ENCODE measurements at regions not wholly inside any gene's neighbourhood (a gene's known extent, or its start where the extent isn't known, plus 50 kb on each side); places are given as distances from the start of the nearest gene placed in this dataset.

DNA sequence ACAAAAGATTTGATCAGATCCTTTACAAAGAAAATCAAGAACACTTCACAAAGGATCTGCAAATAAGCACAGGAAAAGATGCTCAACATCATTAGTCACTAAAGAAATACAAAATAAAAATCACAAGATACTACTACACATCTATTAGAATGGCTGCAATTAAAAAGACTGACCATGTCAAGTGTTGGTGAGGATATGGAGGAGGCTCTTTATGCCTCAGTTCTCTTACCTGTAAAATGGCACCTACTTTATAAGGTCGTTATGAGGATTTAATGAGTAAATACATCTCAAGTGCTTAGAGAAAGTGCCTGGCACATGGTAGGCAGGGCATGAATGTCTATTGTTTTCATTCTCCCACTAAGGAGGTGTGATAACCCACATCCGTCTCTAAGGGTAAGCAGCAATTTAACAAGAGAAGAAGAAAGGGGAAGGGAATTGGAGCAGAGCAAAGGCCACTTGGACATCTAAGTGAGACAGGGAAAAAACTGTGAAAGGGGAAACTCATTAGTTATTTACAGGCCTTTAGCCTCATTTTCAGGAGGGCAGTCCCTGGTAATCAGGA lies 157.5 kb upstream of the NFE2L3 start:
- H3K9ac ChIP-seq (ENCODE audit: low read depth, low read length), result no peak overlapping the region
- H3K4me3 ChIP-seq (ENCODE audit: low read depth in 1 of 2, low read length in 2 of 2), result no peak overlapping the region
- DNase-seq (no peak), ATAC-seq (ENCODE audit: insufficient read depth, low read depth) (no peak)
- H4K20me1 ChIP-seq (ENCODE audit: insufficient read depth, low read length), result no peaks in the 10 kb centered on the region
- TF ChIP-seq, protein P1, sequence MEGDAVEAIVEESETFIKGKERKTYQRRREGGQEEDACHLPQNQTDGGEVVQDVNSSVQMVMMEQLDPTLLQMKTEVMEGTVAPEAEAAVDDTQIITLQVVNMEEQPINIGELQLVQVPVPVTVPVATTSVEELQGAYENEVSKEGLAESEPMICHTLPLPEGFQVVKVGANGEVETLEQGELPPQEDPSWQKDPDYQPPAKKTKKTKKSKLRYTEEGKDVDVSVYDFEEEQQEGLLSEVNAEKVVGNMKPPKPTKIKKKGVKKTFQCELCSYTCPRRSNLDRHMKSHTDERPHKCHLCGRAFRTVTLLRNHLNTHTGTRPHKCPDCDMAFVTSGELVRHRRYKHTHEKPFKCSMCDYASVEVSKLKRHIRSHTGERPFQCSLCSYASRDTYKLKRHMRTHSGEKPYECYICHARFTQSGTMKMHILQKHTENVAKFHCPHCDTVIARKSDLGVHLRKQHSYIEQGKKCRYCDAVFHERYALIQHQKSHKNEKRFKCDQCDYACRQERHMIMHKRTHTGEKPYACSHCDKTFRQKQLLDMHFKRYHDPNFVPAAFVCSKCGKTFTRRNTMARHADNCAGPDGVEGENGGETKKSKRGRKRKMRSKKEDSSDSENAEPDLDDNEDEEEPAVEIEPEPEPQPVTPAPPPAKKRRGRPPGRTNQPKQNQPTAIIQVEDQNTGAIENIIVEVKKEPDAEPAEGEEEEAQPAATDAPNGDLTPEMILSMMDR (IDR thresholded peaks at IDR 0.05; ENCODE audit: borderline replicate concordance, extremely low read depth, low read length, poor library complexity, severe bottlenecking), result no peak
- no peak for TF ChIP-seq EZH2 (IDR thresholded peaks at IDR 0.05; ENCODE audit: borderline replicate concordance, low read depth, low read length, severe bottlenecking)
- H2AFZ ChIP-seq (ENCODE audit: low read depth, low read length), result no peak overlapping the region
- no peak overlapping the region for H3K27ac ChIP-seq (ENCODE audit: low read length)
- no peaks in the 10 kb centered on the region for H3K36me3 ChIP-seq (ENCODE audit: insufficient read depth, low read length)
- no peaks in the 10 kb centered on the region for H3K9me3 ChIP-seq (ENCODE audit: insufficient read depth, low read length, severe bottlenecking)
- H3K27me3 ChIP-seq (ENCODE audit: insufficient read depth, low read length, poor library complexity), result peaks cover 10% of the 10 kb centered on the region
- H3K4me1 ChIP-seq (ENCODE audit: insufficient read depth, low read length), result no peaks in the 10 kb centered on the region
- H3K4me2 ChIP-seq (ENCODE audit: insufficient read depth, low read length), result no peak overlapping the region
- H3K79me2 ChIP-seq (ENCODE audit: insufficient read depth, low read length), result no peaks in the 10 kb centered on the region

DNA sequence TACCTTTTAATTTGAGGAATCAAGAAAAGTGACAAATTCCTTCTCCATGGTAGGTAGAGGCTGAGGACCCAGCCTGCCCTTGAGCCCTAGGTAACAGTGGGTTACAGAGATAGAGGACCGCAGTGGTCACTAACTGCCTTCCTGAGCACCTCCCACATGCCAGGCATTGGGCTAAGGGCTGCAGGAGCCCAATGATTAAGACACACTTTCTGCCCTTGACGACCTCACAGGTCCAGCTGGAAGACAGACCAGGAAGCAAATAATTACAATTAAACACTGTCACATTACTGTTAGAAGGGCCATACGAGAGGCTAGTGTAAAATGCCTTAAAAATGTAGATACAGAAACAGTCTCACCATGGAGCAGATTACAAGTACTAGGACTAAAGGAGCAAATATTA lies 156.8 kb upstream of the NFE2L3 start:
- Histone ChIP-seq H3K27ac (ENCODE audit: low read length) (no peak overlapping the region), H3K4me2 (ENCODE audit: insufficient read depth, low read length) (no peak overlapping the region), H3K79me2 (ENCODE audit: insufficient read depth, low read length) (no peaks in the 10 kb centered on the region), H3K4me3 (ENCODE audit: low read depth in 1 of 2, low read length in 2 of 2) (no peak overlapping the region), H3K9me3 (ENCODE audit: insufficient read depth, low read length, severe bottlenecking) (no peaks in the 10 kb centered on the region), H4K20me1 (ENCODE audit: insufficient read depth, low read length) (no peaks in the 10 kb centered on the region), H3K4me1 (ENCODE audit: insufficient read depth, low read length) (no peaks in the 10 kb centered on the region), H3K27me3 (ENCODE audit: insufficient read depth, low read length, poor library complexity) (peaks cover 8% of the 10 kb centered on the region), H3K36me3 (ENCODE audit: insufficient read depth, low read length) (no peaks in the 10 kb centered on the region), H3K9ac (ENCODE audit: low read depth, low read length) (no peak overlapping the region), H2AFZ (ENCODE audit: low read depth, low read length) (no peak overlapping the region)
- ATAC-seq (ENCODE audit: insufficient read depth, low read depth) (no peak), DNase-seq (no peak)
- TF ChIP-seq, protein P1 (IDR thresholded peaks at IDR 0.05; ENCODE audit: borderline replicate concordance, extremely low read depth, low read length, poor library complexity, severe bottlenecking), result no peak
- TF ChIP-seq EZH2 (IDR thresholded peaks at IDR 0.05; ENCODE audit: borderline replicate concordance, low read depth, low read length, severe bottlenecking), result no peak

DNA sequence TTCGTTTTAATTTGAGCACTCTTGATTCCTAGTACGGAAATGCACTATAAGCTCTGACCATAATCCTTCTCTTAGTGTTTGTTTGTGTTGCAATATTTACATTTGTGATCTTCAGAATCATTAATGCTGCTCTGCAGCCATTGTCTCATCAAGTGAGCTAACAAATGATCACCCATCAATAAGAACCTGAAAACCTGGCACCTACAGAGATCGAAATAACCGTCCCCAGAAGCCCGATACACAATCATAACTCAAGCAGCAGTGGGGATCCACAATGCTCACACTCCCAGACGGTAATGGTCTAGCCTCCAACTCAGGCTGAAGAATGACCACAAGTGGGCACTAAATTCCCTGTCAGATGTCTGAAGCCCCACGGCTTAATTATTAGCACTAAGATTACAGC lies 156.0 kb upstream of the NFE2L3 start:
- Histone ChIP-seq H3K4me3 (ENCODE audit: low read depth in 1 of 2, low read length in 2 of 2) (no peak overlapping the region), H4K20me1 (ENCODE audit: insufficient read depth, low read length) (no peaks in the 10 kb centered on the region), H3K4me1 (ENCODE audit: insufficient read depth, low read length) (no peaks in the 10 kb centered on the region), H2AFZ (ENCODE audit: low read depth, low read length) (no peak overlapping the region), H3K4me2 (ENCODE audit: insufficient read depth, low read length) (no peak overlapping the region), H3K36me3 (ENCODE audit: insufficient read depth, low read length) (no peaks in the 10 kb centered on the region), H3K9me3 (ENCODE audit: insufficient read depth, low read length, severe bottlenecking) (no peaks in the 10 kb centered on the region), H3K9ac (ENCODE audit: low read depth, low read length) (no peak overlapping the region), H3K27ac (ENCODE audit: low read length) (no peak overlapping the region), H3K27me3 (ENCODE audit: insufficient read depth, low read length, poor library complexity) (peaks cover 4% of the 10 kb centered on the region), H3K79me2 (ENCODE audit: insufficient read depth, low read length) (no peaks in the 10 kb centered on the region)
- no peak for TF ChIP-seq EZH2 (IDR thresholded peaks at IDR 0.05; ENCODE audit: borderline replicate concordance, low read depth, low read length, severe bottlenecking)
- TF ChIP-seq, protein P1 (IDR thresholded peaks at IDR 0.05; ENCODE audit: borderline replicate concordance, extremely low read depth, low read length, poor library complexity, severe bottlenecking), result no peak
- ATAC-seq (ENCODE audit: insufficient read depth, low read depth) (no peak), DNase-seq (no peak)

- no peak overlapping the region for H2AFZ ChIP-seq (ENCODE audit: low read depth, low read length)
- no peaks in the 10 kb centered on the region for H3K27me3 ChIP-seq (ENCODE audit: insufficient read depth, low read length, poor library complexity)
- no peak overlapping the region for H3K27ac ChIP-seq (ENCODE audit: low read length)
- no peaks in the 10 kb centered on the region for H3K4me1 ChIP-seq (ENCODE audit: insufficient read depth, low read length)
- H3K4me2 ChIP-seq (ENCODE audit: insufficient read depth, low read length), result no peak overlapping the region
- no peak for TF ChIP-seq EZH2 (IDR thresholded peaks at IDR 0.05; ENCODE audit: borderline replicate concordance, low read depth, low read length, severe bottlenecking)
- TF ChIP-seq, protein P1 (IDR thresholded peaks at IDR 0.05; ENCODE audit: borderline replicate concordance, extremely low read depth, low read length, poor library complexity, severe bottlenecking), result no peak
- H4K20me1 ChIP-seq (ENCODE audit: insufficient read depth, low read length), result no peaks in the 10 kb centered on the region
- H3K9me3 ChIP-seq (ENCODE audit: insufficient read depth, low read length, severe bottlenecking), result no peaks in the 10 kb centered on the region
- no peak overlapping the region for H3K4me3 ChIP-seq (ENCODE audit: low read depth in 1 of 2, low read length in 2 of 2)
- DNase-seq, result no peak
- no peaks in the 10 kb centered on the region for H3K36me3 ChIP-seq (ENCODE audit: insufficient read depth, low read length)
- H3K79me2 ChIP-seq (ENCODE audit: insufficient read depth, low read length), result no peaks in the 10 kb centered on the region
- H3K9ac ChIP-seq (ENCODE audit: low read depth, low read length), result no peak overlapping the region
- no peak for ATAC-seq (ENCODE audit: insufficient read depth, low read depth)
These were observed 153.5 kb upstream of the NFE2L3 start for GRCh38 chr7:25998499-25998898.
